Astrocyte (in vitro differentiated cells and primary cell): ENCODE measurements at regions not wholly inside any gene's neighbourhood (a gene's known extent, or its start where the extent isn't known, plus 50 kb on each side); places are given as distances from the start of the nearest gene placed in this dataset.

ENCODE experiments used
- DNase-seq: peaks from one replicate; pipeline ENCODE4 v3.0.0-alpha.2; 2010; ENCODE audit warnings: low read depth
- FAIRE-seq: peaks from 2 replicates; lab custom pipeline; 2011; peaks lifted over from hg19 to GRCh38; lab: Jason Lieb, UNC
- H2AFZ ChIP-seq: 2 replicates; pipeline ENCODE4 v1.6.0; 2012; ENCODE audit warnings: low read depth, low read length, inconsistent platforms
- H3K27ac ChIP-seq: 2 replicates; pipeline ENCODE4 v1.5.1; 2011; ENCODE audit warnings: low read depth, low read length, inconsistent platforms
- H3K27me3 ChIP-seq: 2 replicates; pipeline ENCODE4 v1.6.0; 2011; ENCODE audit warnings: low read length, inconsistent platforms; ENCODE audit not compliant: insufficient read depth
- H3K36me3 ChIP-seq: 2 replicates; pipeline ENCODE4 v1.5.1; 2011; ENCODE audit warnings: low read length, inconsistent platforms; ENCODE audit not compliant: insufficient read depth
- H3K4me1 ChIP-seq: 2 replicates; pipeline ENCODE4 v1.5.1; 2011; ENCODE audit warnings: low read length, inconsistent platforms; ENCODE audit not compliant: insufficient read depth
- H3K4me2 ChIP-seq: 2 replicates; pipeline ENCODE4 v1.6.0; 2012; ENCODE audit warnings: low read length, inconsistent platforms
- H3K4me3 ChIP-seq: 2 replicates; pipeline ENCODE4 v1.5.1; 2011; ENCODE audit warnings: low read depth, mild to moderate bottlenecking, low read length, inconsistent platforms; ENCODE audit not compliant: insufficient read depth
- H3K79me2 ChIP-seq: 2 replicates; pipeline ENCODE4 v1.6.0; 2012; ENCODE audit warnings: mild to moderate bottlenecking, low read length, inconsistent platforms; ENCODE audit not compliant: insufficient read depth
- H3K9ac ChIP-seq: 2 replicates; pipeline ENCODE4 v1.6.0; 2012; ENCODE audit warnings: mild to moderate bottlenecking, low read length, inconsistent platforms
- H3K9me3 ChIP-seq: 2 replicates; pipeline ENCODE4 v1.5.1; 2012; ENCODE audit warnings: low read depth, mild to moderate bottlenecking, low read length, inconsistent platforms; ENCODE audit not compliant: insufficient read depth
- H4K20me1 ChIP-seq: 2 replicates; pipeline ENCODE4 v1.6.0; 2012; ENCODE audit warnings: low read length, inconsistent platforms; ENCODE audit not compliant: insufficient read depth
- H3K27ac Mint-ChIP-seq: one replicate; pipeline ENCODE4 v1.8.0; 2021; ENCODE audit warnings: mild to moderate bottlenecking, mixed read lengths; ENCODE audit not compliant: unreplicated experiment
- H3K27me3 Mint-ChIP-seq: one replicate; pipeline ENCODE4 v1.8.0; 2021; ENCODE audit warnings: low read depth, mixed read lengths; ENCODE audit not compliant: unreplicated experiment
- H3K36me3 Mint-ChIP-seq: one replicate; pipeline ENCODE4 v1.8.0; 2021; ENCODE audit warnings: low read depth, mixed read lengths; ENCODE audit not compliant: unreplicated experiment
- H3K4me1 Mint-ChIP-seq: one replicate; pipeline ENCODE4 v1.8.0; 2021; ENCODE audit warnings: low read depth, mixed read lengths; ENCODE audit not compliant: unreplicated experiment
- H3K4me3 Mint-ChIP-seq: one replicate; pipeline ENCODE4 v1.8.0; 2021; ENCODE audit warnings: mild to moderate bottlenecking, moderate library complexity, mixed read lengths; ENCODE audit not compliant: unreplicated experiment
- H3K9me3 Mint-ChIP-seq: one replicate; pipeline ENCODE4 v1.8.0; 2021; ENCODE audit warnings: mild to moderate bottlenecking, mixed read lengths; ENCODE audit not compliant: unreplicated experiment
- EZH2 ChIP-seq: IDR thresholded peaks from 2 replicates; pipeline ENCODE4 v1.6.1; 2012; ENCODE audit warnings: mild to moderate bottlenecking, low read length, inconsistent platforms; ENCODE audit not compliant: insufficient read depth
- TF ChIP-seq, protein P1 (sequence below): IDR thresholded peaks from 2 replicates; pipeline ENCODE4 v1.5.1; 2011; ENCODE audit warnings: low read depth, mild to moderate bottlenecking, inconsistent platforms, low read length, moderate library complexity; ENCODE audit not compliant: insufficient read depth

DNA sequence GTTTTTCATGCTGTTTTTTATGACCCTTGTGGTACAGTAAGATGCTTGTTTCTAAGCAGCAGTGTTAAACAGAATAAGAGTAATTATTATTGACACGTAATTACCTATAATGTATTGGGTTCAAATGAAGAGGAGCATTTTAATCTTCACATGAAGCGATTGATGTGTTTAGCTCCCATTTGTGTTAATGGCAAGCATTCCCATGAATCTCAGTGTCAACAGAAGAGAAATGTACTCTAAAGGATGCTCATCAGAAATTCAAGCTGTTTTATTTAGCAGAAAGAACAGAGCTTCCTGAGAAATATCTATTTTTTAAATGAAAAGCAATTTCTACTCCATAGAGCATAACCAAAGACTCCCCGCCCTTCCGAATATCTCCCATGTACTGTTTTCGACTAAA lies 341.3 kb upstream of the LINC00305 start:
- Histone ChIP-seq H3K27ac (no peak overlapping the region), H3K36me3 (no peaks in the 10 kb centered on the region), H4K20me1 (no peaks in the 10 kb centered on the region), H3K9me3 (no peaks in the 10 kb centered on the region), H2AFZ (no peak overlapping the region), H3K4me2 (no peak overlapping the region), H3K27me3 (no peaks in the 10 kb centered on the region), H3K9ac (no peak overlapping the region), H3K4me3 (no peak overlapping the region), H3K79me2 (no peaks in the 10 kb centered on the region), H3K4me1 (no peaks in the 10 kb centered on the region)
- DNase-seq (no peak), FAIRE-seq (no peak)
- no peaks in the 10 kb centered on the region for H3K27me3 Mint-ChIP-seq
- H3K36me3 Mint-ChIP-seq, result no peaks in the 10 kb centered on the region
- H3K27ac Mint-ChIP-seq, result no peak overlapping the region
- no peaks in the 10 kb centered on the region for H3K4me1 Mint-ChIP-seq
- H3K4me3 Mint-ChIP-seq, result no peak overlapping the region
- H3K9me3 Mint-ChIP-seq, result no peaks in the 10 kb centered on the region
- TF ChIP-seq, protein P1, sequence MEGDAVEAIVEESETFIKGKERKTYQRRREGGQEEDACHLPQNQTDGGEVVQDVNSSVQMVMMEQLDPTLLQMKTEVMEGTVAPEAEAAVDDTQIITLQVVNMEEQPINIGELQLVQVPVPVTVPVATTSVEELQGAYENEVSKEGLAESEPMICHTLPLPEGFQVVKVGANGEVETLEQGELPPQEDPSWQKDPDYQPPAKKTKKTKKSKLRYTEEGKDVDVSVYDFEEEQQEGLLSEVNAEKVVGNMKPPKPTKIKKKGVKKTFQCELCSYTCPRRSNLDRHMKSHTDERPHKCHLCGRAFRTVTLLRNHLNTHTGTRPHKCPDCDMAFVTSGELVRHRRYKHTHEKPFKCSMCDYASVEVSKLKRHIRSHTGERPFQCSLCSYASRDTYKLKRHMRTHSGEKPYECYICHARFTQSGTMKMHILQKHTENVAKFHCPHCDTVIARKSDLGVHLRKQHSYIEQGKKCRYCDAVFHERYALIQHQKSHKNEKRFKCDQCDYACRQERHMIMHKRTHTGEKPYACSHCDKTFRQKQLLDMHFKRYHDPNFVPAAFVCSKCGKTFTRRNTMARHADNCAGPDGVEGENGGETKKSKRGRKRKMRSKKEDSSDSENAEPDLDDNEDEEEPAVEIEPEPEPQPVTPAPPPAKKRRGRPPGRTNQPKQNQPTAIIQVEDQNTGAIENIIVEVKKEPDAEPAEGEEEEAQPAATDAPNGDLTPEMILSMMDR, result no peak
- no peak for TF ChIP-seq EZH2

DNA sequence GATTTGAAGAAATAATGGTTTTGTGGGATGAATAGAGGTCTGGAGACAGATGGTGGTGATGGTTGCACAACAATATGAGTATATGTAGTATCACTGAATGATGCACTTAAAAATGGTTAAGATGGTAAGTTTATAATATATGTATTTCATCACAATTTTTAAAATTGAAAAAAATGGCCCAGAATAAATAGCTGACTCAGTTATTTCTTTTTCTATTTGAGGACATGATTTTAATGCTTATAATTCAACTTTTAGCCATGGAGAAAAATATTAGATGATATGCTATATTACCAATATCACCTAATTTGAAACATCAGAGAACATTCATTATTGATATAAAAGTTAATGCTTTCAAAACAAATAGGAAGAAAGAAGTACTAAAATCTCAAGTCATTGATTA lies 339.8 kb upstream of the LINC00305 start:
- no peaks in the 10 kb centered on the region for H3K36me3 Mint-ChIP-seq
- Histone ChIP-seq H3K4me2 (no peak overlapping the region), H4K20me1 (no peaks in the 10 kb centered on the region), H3K36me3 (no peaks in the 10 kb centered on the region), H3K79me2 (no peaks in the 10 kb centered on the region), H3K27me3 (no peaks in the 10 kb centered on the region), H2AFZ (no peak overlapping the region), H3K27ac (no peak overlapping the region), H3K4me1 (no peaks in the 10 kb centered on the region), H3K4me3 (no peak overlapping the region), H3K9ac (no peak overlapping the region), H3K9me3 (no peaks in the 10 kb centered on the region)
- H3K4me3 Mint-ChIP-seq, result no peak overlapping the region
- DNase-seq (no peak), FAIRE-seq (no peak)
- H3K9me3 Mint-ChIP-seq, result no peaks in the 10 kb centered on the region
- TF ChIP-seq EZH2, result no peak
- TF ChIP-seq, protein P1, result no peak
- no peaks in the 10 kb centered on the region for H3K4me1 Mint-ChIP-seq
- H3K27ac Mint-ChIP-seq, result no peak overlapping the region
- H3K27me3 Mint-ChIP-seq, result no peaks in the 10 kb centered on the region

DNA sequence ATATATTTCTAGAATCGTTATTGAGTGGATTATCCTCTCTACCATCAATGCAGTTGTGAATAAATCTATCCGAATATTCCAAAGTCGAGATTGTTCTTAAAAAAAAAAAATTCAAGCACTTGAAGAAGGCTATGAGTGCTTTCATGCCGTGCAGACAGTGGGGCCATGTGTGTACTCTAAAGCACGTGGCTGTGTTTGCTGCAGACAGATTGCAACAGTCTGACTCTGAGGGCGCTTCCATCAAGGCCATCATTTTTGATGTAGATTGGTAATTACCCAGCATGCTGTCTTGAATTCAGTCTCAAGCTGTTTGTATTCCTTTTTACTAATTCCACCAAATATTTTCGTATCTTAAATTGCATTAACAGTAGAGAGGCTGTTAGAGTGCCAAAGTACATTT lies 325.9 kb upstream of the LINC00305 start:
- H3K4me1 Mint-ChIP-seq, result no peaks in the 10 kb centered on the region
- Histone ChIP-seq H3K36me3 (no peaks in the 10 kb centered on the region), H3K4me1 (no peaks in the 10 kb centered on the region), H3K9ac (no peak overlapping the region), H2AFZ (no peak overlapping the region), H3K9me3 (no peaks in the 10 kb centered on the region), H3K79me2 (no peaks in the 10 kb centered on the region), H3K27ac (no peak overlapping the region), H3K4me3 (no peak overlapping the region), H4K20me1 (no peaks in the 10 kb centered on the region), H3K27me3 (no peaks in the 10 kb centered on the region), H3K4me2 (no peak overlapping the region)
- H3K27ac Mint-ChIP-seq, result no peak overlapping the region
- H3K27me3 Mint-ChIP-seq, result no peaks in the 10 kb centered on the region
- DNase-seq, result no peak
- H3K9me3 Mint-ChIP-seq, result no peaks in the 10 kb centered on the region
- no peak overlapping the region for H3K4me3 Mint-ChIP-seq
- FAIRE-seq, result no peak
- TF ChIP-seq, protein P1, result no peak
- no peak for TF ChIP-seq EZH2
- no peaks in the 10 kb centered on the region for H3K36me3 Mint-ChIP-seq
